ENCODE measurements at regions not wholly inside any gene's neighbourhood (a gene's known extent, or its start where the extent isn't known, plus 50 kb on each side); places are given as distances from the start of the nearest gene placed in this dataset.

GRCh38 chr1:232335261-232335660 lies 294.7 kb downstream of the SIPA1L2 start:
- TF ChIP-seq, protein P1, sequence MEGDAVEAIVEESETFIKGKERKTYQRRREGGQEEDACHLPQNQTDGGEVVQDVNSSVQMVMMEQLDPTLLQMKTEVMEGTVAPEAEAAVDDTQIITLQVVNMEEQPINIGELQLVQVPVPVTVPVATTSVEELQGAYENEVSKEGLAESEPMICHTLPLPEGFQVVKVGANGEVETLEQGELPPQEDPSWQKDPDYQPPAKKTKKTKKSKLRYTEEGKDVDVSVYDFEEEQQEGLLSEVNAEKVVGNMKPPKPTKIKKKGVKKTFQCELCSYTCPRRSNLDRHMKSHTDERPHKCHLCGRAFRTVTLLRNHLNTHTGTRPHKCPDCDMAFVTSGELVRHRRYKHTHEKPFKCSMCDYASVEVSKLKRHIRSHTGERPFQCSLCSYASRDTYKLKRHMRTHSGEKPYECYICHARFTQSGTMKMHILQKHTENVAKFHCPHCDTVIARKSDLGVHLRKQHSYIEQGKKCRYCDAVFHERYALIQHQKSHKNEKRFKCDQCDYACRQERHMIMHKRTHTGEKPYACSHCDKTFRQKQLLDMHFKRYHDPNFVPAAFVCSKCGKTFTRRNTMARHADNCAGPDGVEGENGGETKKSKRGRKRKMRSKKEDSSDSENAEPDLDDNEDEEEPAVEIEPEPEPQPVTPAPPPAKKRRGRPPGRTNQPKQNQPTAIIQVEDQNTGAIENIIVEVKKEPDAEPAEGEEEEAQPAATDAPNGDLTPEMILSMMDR (conservative IDR thresholded peaks at IDR 0.05; ENCODE audit: low read depth, low read length): no peak
- no peak for TF ChIP-seq EZH2 (IDR thresholded peaks at IDR 0.05; ENCODE audit: borderline replicate concordance, low read depth, low read length, poor library complexity, severe bottlenecking)
- Histone ChIP-seq H3K36me3 (ENCODE audit: insufficient read depth, low read length, poor library complexity, severe bottlenecking) (no peaks in the 10 kb centered on the region), H3K9me3 (ENCODE audit: low read depth, low read length, poor library complexity, severe bottlenecking) (no peaks in the 10 kb centered on the region), H3K4me1 (ENCODE audit: insufficient read depth, low read length, poor library complexity, severe bottlenecking) (no peaks in the 10 kb centered on the region), H3K4me3 (ENCODE audit: low read depth, low read length, poor library complexity, severe bottlenecking) (no peak overlapping the region), H3K27me3 (replicated peaks; ENCODE audit: insufficient read depth, low read depth, low read length, poor library complexity) (no peaks in the 10 kb centered on the region), H3K27ac (ENCODE audit: low read depth, low read length, poor library complexity, severe bottlenecking) (no peak overlapping the region)
- DNase-seq (ENCODE audit: low spot score): no peak
- CTCF ChIA-PET: no interaction called here
- POLR2A ChIA-PET (ENCODE audit: low non-redundant PET): no interaction called here
- intact Hi-C loops (cut with micrococcal nuclease; ENCODE audit: unreplicated experiment): no loop called here
- no TSS peak for BruUV-seq (replicated peaks)

GRCh38 chr1:232334811-232335210 lies 295.1 kb downstream of the SIPA1L2 start:
- Histone ChIP-seq H3K9me3 (ENCODE audit: low read depth, low read length, poor library complexity, severe bottlenecking) (no peaks in the 10 kb centered on the region), H3K36me3 (ENCODE audit: insufficient read depth, low read length, poor library complexity, severe bottlenecking) (no peaks in the 10 kb centered on the region), H3K4me1 (ENCODE audit: insufficient read depth, low read length, poor library complexity, severe bottlenecking) (no peaks in the 10 kb centered on the region), H3K4me3 (ENCODE audit: low read depth, low read length, poor library complexity, severe bottlenecking) (no peak overlapping the region), H3K27me3 (replicated peaks; ENCODE audit: insufficient read depth, low read depth, low read length, poor library complexity) (no peaks in the 10 kb centered on the region), H3K27ac (ENCODE audit: low read depth, low read length, poor library complexity, severe bottlenecking) (no peak overlapping the region)
- no TSS peak for BruUV-seq (replicated peaks)
- POLR2A ChIA-PET (ENCODE audit: low non-redundant PET): no interaction called here
- intact Hi-C loops (cut with micrococcal nuclease; ENCODE audit: unreplicated experiment): no loop called here
- DNase-seq (ENCODE audit: low spot score): no peak
- TF ChIP-seq, protein P1 (conservative IDR thresholded peaks at IDR 0.05; ENCODE audit: low read depth, low read length): no peak
- TF ChIP-seq EZH2 (IDR thresholded peaks at IDR 0.05; ENCODE audit: borderline replicate concordance, low read depth, low read length, poor library complexity, severe bottlenecking): no peak
- CTCF ChIA-PET: no interaction called here

- no peak overlapping the region for H3K4me3 ChIP-seq (ENCODE audit: low read depth, low read length, poor library complexity, severe bottlenecking)
- no peaks in the 10 kb centered on the region for H3K36me3 ChIP-seq (ENCODE audit: insufficient read depth, low read length, poor library complexity, severe bottlenecking)
- no peaks in the 10 kb centered on the region for H3K4me1 ChIP-seq (ENCODE audit: insufficient read depth, low read length, poor library complexity, severe bottlenecking)
- no TSS peak for BruUV-seq (replicated peaks)
- DNase-seq (ENCODE audit: low spot score): no peak
- H3K9me3 ChIP-seq (ENCODE audit: low read depth, low read length, poor library complexity, severe bottlenecking): no peaks in the 10 kb centered on the region
- POLR2A ChIA-PET (ENCODE audit: low non-redundant PET): no interaction called here
- no peak for TF ChIP-seq EZH2 (IDR thresholded peaks at IDR 0.05; ENCODE audit: borderline replicate concordance, low read depth, low read length, poor library complexity, severe bottlenecking)
- TF ChIP-seq, protein P1 (conservative IDR thresholded peaks at IDR 0.05; ENCODE audit: low read depth, low read length): no peak
- intact Hi-C loops (cut with micrococcal nuclease; ENCODE audit: unreplicated experiment): no loop called here
- H3K27me3 ChIP-seq (replicated peaks; ENCODE audit: insufficient read depth, low read depth, low read length, poor library complexity): no peaks in the 10 kb centered on the region
- no peak overlapping the region for H3K27ac ChIP-seq (ENCODE audit: low read depth, low read length, poor library complexity, severe bottlenecking)
- CTCF ChIA-PET: no interaction called here
These were observed 295.7 kb downstream of the SIPA1L2 start for GRCh38 chr1:232334246-232334645.
